WTC11 (cell line): ENCODE measurements at regions not wholly inside any gene's neighbourhood (a gene's known extent, or its start where the extent isn't known, plus 50 kb on each side); places are given as distances from the start of the nearest gene placed in this dataset.

ENCODE experiments used
- ATAC-seq: fragments of 200-7000 bp; cut with Tn5 transposase; 2 replicates; pipeline ENCODE4 v1.10.0; 2021; ENCODE audit warnings: mild to moderate bottlenecking, moderate library complexity
- CTCF ChIA-PET: fragments of 300-600 bp; sonication (Branson Sonifier 250); formaldehyde crosslinking; loops from one replicate; lab custom pipeline; 2021; ENCODE audit warnings: antibody characterized with exemption; lab: Charles Lee
- POLR2A ChIA-PET: fragments of 350-600 bp; sonication (Branson Sonifier 250); formaldehyde crosslinking; loops from one replicate; lab custom pipeline; 2021; ENCODE audit warnings: antibody characterized with exemption; lab: Charles Lee
- DNase-seq: peaks from one replicate; pipeline ENCODE4 v3.0.0; 2021; ENCODE audit warnings: low spot score
- H3K27ac Mint-ChIP-seq: 2 replicates; pipeline ENCODE4 v1.8.0; 2021; ENCODE audit warnings: mixed read lengths
- H3K27me3 Mint-ChIP-seq: 2 replicates; pipeline ENCODE4 v1.8.0; 2021; ENCODE audit warnings: low read depth, mild to moderate bottlenecking, moderate library complexity, mixed read lengths
- H3K36me3 Mint-ChIP-seq: 2 replicates; pipeline ENCODE4 v1.8.0; 2021; ENCODE audit warnings: mixed read lengths
- H3K4me1 Mint-ChIP-seq: 2 replicates; pipeline ENCODE4 v1.8.0; 2022; ENCODE audit warnings: mixed read lengths
- H3K4me3 Mint-ChIP-seq: 2 replicates; pipeline ENCODE4 v1.8.0; 2021; ENCODE audit warnings: mild to moderate bottlenecking, moderate library complexity, mixed read lengths
- H3K9me3 Mint-ChIP-seq: 2 replicates; pipeline ENCODE4 v1.8.0; 2021; ENCODE audit warnings: mixed read lengths
- ATF2 ChIP-seq: sonication (generic); formaldehyde crosslinking; IDR thresholded peaks from 2 replicates; pipeline ENCODE4 v1.8.1; 2022; ENCODE audit warnings: low read depth, missing genetic modification reagents, borderline replicate concordance
- CTCF ChIP-seq: fragments of 200-600 bp; IDR thresholded peaks from 2 replicates; pipeline ENCODE4 v1.8.0; 2022; ENCODE audit warnings: antibody characterized with exemption
- E2F5 ChIP-seq: sonication (generic); formaldehyde crosslinking; IDR thresholded peaks from 2 replicates; pipeline ENCODE4 v1.8.1; 2022; ENCODE audit warnings: mild to moderate bottlenecking, moderate library complexity, missing genetic modification reagents
- ETV6 ChIP-seq: sonication (generic); formaldehyde crosslinking; IDR thresholded peaks from 2 replicates; pipeline ENCODE4 v1.8.1; 2022; ENCODE audit warnings: mild to moderate bottlenecking, missing genetic modification reagents
- FOXJ3 ChIP-seq: sonication (generic); formaldehyde crosslinking; IDR thresholded peaks from 2 replicates; pipeline ENCODE4 v1.9.0; 2021; ENCODE audit warnings: missing genetic modification reagents, mild to moderate bottlenecking, borderline replicate concordance
- GABPB1 ChIP-seq: sonication (generic); formaldehyde crosslinking; IDR thresholded peaks from 2 replicates; pipeline ENCODE4 v1.8.1; 2023; ENCODE audit warnings: mild to moderate bottlenecking, missing genetic modification reagents
- HMGA2 ChIP-seq: fragments of 250-450 bp; sonication (Bioruptor Pico); IDR thresholded peaks from 2 replicates; pipeline ENCODE4 v1.4.0; 2021; ENCODE audit warnings: mild to moderate bottlenecking, moderate library complexity
- MAX ChIP-seq: sonication (generic); formaldehyde crosslinking; IDR thresholded peaks from 2 replicates; pipeline ENCODE4 v1.8.0; 2022; ENCODE audit warnings: mild to moderate bottlenecking, missing genetic modification reagents
- NFATC4 ChIP-seq: fragments of 250-450 bp; sonication (Bioruptor Pico); IDR thresholded peaks from 2 replicates; pipeline ENCODE4 v1.9.0; 2021; ENCODE audit warnings: mild to moderate bottlenecking
- NR1H2 ChIP-seq: sonication (generic); formaldehyde crosslinking; IDR thresholded peaks from 2 replicates; pipeline ENCODE4 v1.9.0; 2021; ENCODE audit warnings: mild to moderate bottlenecking, moderate library complexity, missing genetic modification reagents
- RORB ChIP-seq: fragments of 250-450 bp; sonication (Bioruptor Pico); IDR thresholded peaks from 2 replicates; pipeline ENCODE4 v1.9.0; 2021; ENCODE audit warnings: mild to moderate bottlenecking
- ZBTB43 ChIP-seq: sonication (generic); formaldehyde crosslinking; IDR thresholded peaks from 2 replicates; pipeline ENCODE4 v1.8.1; 2023; ENCODE audit warnings: mild to moderate bottlenecking, missing genetic modification reagents
- ZMAT4 ChIP-seq: fragments of 250-450 bp; sonication (Bioruptor Pico); IDR thresholded peaks from 2 replicates; pipeline ENCODE4 v1.9.0; 2021; ENCODE audit warnings: mild to moderate bottlenecking
- TF ChIP-seq, protein P1 (sequence below): fragments of 250-450 bp; sonication (Bioruptor Pico); IDR thresholded peaks from 2 replicates; pipeline ENCODE4 v1.9.0; 2021; ENCODE audit warnings: moderate library complexity, mild to moderate bottlenecking, inconsistent platforms, borderline replicate concordance
- TF ChIP-seq, protein P2 (sequence below): sonication (generic); formaldehyde crosslinking; IDR thresholded peaks from 2 replicates; pipeline ENCODE4 v1.8.0; 2023; ENCODE audit warnings: missing genetic modification reagents
- TF ChIP-seq, protein P3 (sequence below): sonication (generic); formaldehyde crosslinking; IDR thresholded peaks from 2 replicates; pipeline ENCODE4 v1.8.0; 2023; ENCODE audit warnings: missing genetic modification reagents, mild to moderate bottlenecking, borderline replicate concordance
- TF ChIP-seq, protein P4 (sequence below): sonication (generic); formaldehyde crosslinking; IDR thresholded peaks from 2 replicates; pipeline ENCODE4 v1.8.1; 2022; ENCODE audit warnings: mild to moderate bottlenecking, missing genetic modification reagents, moderate library complexity, borderline replicate concordance
- TF ChIP-seq, protein P5 (sequence below): sonication (generic); formaldehyde crosslinking; IDR thresholded peaks from 2 replicates; pipeline ENCODE4 v1.8.1; 2023; ENCODE audit warnings: mild to moderate bottlenecking, missing genetic modification reagents, moderate library complexity
- TF ChIP-seq, protein P6 (sequence below): sonication (generic); formaldehyde crosslinking; IDR thresholded peaks from 2 replicates; pipeline ENCODE4 v1.8.0; 2022; ENCODE audit warnings: mild to moderate bottlenecking, missing genetic modification reagents

DNA sequence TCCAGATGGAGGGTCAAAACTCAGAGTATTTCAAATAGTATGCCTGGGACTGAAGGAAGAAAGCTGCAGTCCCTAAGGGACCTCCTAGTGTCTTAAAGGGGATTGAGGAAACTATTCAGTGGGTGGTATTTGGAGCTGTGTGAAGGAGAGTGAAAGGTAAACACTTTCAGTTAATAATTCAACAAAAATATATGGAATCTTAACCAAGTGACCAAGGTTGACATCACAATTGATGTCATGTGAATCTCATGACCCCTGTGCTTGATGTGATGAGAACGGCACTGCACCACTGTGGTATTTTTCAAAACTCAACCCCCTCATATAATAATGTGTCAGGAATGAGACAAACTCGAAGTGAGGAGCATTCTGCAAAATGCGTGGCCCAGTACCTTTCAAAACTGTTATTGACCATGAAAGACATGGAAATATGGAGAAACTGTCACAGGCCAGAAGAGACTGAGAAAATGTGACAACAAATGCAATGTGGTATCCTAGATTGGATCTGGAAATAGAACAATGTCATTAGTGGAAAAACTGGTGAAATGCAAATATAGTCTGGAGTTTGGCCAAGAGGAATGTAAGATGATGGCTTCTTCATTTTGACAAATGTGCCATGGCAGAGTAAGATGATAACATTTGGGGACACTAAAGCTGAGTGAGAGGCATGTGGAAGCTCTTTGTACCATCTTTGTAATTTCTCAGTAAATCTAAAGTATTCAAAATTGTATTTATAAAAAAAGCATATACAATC lies 553.9 kb downstream of the RFC3 start:
- CTCF ChIA-PET: no interaction called here
- no peak overlapping the region for H3K27ac Mint-ChIP-seq
- no peaks in the 10 kb centered on the region for H3K27me3 Mint-ChIP-seq
- no peak for TF ChIP-seq ATF2 (CRISPR knock-in tag)
- TF ChIP-seq, protein P1, sequence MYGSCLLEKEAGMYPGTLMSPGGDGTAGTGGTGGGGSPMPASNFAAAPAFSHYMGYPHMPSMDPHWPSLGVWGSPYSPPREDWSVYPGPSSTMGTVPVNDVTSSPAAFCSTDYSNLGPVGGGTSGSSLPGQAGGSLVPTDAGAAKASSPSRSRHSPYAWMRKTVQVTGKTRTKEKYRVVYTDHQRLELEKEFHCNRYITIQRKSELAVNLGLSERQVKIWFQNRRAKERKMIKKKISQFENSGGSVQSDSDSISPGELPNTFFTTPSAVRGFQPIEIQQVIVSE (CRISPR knock-in tag): no peak
- TF ChIP-seq FOXJ3: no peak
- no peak for TF ChIP-seq E2F5 (CRISPR knock-in tag)
- TF ChIP-seq ZMAT4 (CRISPR knock-in tag): no peak
- TF ChIP-seq, protein P2, sequence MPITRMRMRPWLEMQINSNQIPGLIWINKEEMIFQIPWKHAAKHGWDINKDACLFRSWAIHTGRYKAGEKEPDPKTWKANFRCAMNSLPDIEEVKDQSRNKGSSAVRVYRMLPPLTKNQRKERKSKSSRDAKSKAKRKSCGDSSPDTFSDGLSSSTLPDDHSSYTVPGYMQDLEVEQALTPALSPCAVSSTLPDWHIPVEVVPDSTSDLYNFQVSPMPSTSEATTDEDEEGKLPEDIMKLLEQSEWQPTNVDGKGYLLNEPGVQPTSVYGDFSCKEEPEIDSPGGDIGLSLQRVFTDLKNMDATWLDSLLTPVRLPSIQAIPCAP (CRISPR knock-in tag): no peak
- TF ChIP-seq MAX (CRISPR knock-in tag): no peak
- TF ChIP-seq, protein P3, sequence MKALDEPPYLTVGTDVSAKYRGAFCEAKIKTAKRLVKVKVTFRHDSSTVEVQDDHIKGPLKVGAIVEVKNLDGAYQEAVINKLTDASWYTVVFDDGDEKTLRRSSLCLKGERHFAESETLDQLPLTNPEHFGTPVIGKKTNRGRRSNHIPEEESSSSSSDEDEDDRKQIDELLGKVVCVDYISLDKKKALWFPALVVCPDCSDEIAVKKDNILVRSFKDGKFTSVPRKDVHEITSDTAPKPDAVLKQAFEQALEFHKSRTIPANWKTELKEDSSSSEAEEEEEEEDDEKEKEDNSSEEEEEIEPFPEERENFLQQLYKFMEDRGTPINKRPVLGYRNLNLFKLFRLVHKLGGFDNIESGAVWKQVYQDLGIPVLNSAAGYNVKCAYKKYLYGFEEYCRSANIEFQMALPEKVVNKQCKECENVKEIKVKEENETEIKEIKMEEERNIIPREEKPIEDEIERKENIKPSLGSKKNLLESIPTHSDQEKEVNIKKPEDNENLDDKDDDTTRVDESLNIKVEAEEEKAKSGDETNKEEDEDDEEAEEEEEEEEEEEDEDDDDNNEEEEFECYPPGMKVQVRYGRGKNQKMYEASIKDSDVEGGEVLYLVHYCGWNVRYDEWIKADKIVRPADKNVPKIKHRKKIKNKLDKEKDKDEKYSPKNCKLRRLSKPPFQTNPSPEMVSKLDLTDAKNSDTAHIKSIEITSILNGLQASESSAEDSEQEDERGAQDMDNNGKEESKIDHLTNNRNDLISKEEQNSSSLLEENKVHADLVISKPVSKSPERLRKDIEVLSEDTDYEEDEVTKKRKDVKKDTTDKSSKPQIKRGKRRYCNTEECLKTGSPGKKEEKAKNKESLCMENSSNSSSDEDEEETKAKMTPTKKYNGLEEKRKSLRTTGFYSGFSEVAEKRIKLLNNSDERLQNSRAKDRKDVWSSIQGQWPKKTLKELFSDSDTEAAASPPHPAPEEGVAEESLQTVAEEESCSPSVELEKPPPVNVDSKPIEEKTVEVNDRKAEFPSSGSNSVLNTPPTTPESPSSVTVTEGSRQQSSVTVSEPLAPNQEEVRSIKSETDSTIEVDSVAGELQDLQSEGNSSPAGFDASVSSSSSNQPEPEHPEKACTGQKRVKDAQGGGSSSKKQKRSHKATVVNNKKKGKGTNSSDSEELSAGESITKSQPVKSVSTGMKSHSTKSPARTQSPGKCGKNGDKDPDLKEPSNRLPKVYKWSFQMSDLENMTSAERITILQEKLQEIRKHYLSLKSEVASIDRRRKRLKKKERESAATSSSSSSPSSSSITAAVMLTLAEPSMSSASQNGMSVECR (CRISPR knock-in tag): no peak
- TF ChIP-seq, protein P4, sequence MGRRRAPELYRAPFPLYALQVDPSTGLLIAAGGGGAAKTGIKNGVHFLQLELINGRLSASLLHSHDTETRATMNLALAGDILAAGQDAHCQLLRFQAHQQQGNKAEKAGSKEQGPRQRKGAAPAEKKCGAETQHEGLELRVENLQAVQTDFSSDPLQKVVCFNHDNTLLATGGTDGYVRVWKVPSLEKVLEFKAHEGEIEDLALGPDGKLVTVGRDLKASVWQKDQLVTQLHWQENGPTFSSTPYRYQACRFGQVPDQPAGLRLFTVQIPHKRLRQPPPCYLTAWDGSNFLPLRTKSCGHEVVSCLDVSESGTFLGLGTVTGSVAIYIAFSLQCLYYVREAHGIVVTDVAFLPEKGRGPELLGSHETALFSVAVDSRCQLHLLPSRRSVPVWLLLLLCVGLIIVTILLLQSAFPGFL (CRISPR knock-in tag): no peak
- no peak for TF ChIP-seq CTCF
- TF ChIP-seq, protein P5, sequence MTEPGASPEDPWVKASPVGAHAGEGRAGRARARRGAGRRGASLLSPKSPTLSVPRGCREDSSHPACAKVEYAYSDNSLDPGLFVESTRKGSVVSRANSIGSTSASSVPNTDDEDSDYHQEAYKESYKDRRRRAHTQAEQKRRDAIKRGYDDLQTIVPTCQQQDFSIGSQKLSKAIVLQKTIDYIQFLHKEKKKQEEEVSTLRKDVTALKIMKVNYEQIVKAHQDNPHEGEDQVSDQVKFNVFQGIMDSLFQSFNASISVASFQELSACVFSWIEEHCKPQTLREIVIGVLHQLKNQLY (CRISPR knock-in tag): no peak
- TF ChIP-seq, protein P6, sequence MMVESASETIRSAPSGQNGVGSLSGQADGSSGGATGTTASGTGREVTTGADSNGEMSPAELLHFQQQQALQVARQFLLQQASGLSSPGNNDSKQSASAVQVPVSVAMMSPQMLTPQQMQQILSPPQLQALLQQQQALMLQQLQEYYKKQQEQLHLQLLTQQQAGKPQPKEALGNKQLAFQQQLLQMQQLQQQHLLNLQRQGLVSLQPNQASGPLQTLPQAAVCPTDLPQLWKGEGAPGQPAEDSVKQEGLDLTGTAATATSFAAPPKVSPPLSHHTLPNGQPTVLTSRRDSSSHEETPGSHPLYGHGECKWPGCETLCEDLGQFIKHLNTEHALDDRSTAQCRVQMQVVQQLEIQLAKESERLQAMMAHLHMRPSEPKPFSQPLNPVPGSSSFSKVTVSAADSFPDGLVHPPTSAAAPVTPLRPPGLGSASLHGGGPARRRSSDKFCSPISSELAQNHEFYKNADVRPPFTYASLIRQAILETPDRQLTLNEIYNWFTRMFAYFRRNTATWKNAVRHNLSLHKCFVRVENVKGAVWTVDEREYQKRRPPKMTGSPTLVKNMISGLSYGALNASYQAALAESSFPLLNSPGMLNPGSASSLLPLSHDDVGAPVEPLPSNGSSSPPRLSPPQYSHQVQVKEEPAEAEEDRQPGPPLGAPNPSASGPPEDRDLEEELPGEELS: no peak
- no peak for TF ChIP-seq NFATC4 (CRISPR knock-in tag)
- TF ChIP-seq GABPB1: no peak
- TF ChIP-seq ETV6 (CRISPR knock-in tag): no peak
- TF ChIP-seq RORB: no peak
- TF ChIP-seq ZBTB43 (CRISPR knock-in tag): no peak
- TF ChIP-seq NR1H2 (CRISPR knock-in tag): no peak
- no peak for TF ChIP-seq HMGA2 (CRISPR knock-in tag)
- H3K9me3 Mint-ChIP-seq: peaks cover 6% of the 10 kb centered on the region
- POLR2A ChIA-PET: no interaction called here
- ATAC-seq (no peak), DNase-seq (no peak)
- peaks cover 20% of the 10 kb centered on the region for H3K4me1 Mint-ChIP-seq
- no peak overlapping the region for H3K4me3 Mint-ChIP-seq
- peaks cover 6% of the 10 kb centered on the region for H3K36me3 Mint-ChIP-seq
